ENCODE measurements at regions not wholly inside any gene's neighbourhood (a gene's known extent, or its start where the extent isn't known, plus 50 kb on each side); places are given as distances from the start of the nearest gene placed in this dataset.
A peak's percentile ranks its signal among the peaks of the same experiment; 100 is the strongest.

- TF ChIP-seq, protein P1, sequence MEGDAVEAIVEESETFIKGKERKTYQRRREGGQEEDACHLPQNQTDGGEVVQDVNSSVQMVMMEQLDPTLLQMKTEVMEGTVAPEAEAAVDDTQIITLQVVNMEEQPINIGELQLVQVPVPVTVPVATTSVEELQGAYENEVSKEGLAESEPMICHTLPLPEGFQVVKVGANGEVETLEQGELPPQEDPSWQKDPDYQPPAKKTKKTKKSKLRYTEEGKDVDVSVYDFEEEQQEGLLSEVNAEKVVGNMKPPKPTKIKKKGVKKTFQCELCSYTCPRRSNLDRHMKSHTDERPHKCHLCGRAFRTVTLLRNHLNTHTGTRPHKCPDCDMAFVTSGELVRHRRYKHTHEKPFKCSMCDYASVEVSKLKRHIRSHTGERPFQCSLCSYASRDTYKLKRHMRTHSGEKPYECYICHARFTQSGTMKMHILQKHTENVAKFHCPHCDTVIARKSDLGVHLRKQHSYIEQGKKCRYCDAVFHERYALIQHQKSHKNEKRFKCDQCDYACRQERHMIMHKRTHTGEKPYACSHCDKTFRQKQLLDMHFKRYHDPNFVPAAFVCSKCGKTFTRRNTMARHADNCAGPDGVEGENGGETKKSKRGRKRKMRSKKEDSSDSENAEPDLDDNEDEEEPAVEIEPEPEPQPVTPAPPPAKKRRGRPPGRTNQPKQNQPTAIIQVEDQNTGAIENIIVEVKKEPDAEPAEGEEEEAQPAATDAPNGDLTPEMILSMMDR (IDR thresholded peaks at IDR 0.05 in 2 of 3, conservative IDR thresholded peaks at IDR 0.05 in 1 of 3; ENCODE audit: control insufficient read depth in 2 of 3, extremely low read depth in 1 of 3, insufficient read depth in 1 of 3, low read depth in 3 of 3, low read length in 3 of 3) = peak; percentile 16 to 39 (median 28); a peak in 3 of 6 replicates
These were observed 481.0 kb downstream of the TNS3 start (continued) for GRCh38 chr7:47100817-47101435.

- SMC1A ChIA-PET (ENCODE audit: uncharacterized antibody, unreplicated experiment) = interaction anchor here (1.5 to 1.8 kb wide), 3 partner anchors 15 to 1198 kb away, joined by 3 to 5 read pairs (median 5); no protein-coding TSS in a partner anchor
- in situ Hi-C loops (cut with MboI) = no loop called here
- no peak overlapping the region for H3K4me2 ChIP-seq (ENCODE audit: control insufficient read depth, insufficient read depth)
- TF ChIP-seq EP300 (IDR thresholded peaks at IDR 0.05; ENCODE audit: borderline replicate concordance in 1 of 2, control insufficient read depth in 1 of 2, low read depth in 2 of 2, low read length in 2 of 2) (no peak), ZNF622 (IDR thresholded peaks at IDR 0.05) (no peak), JUNB (IDR thresholded peaks at IDR 0.05) (no peak), HSF1 (IDR thresholded peaks at IDR 0.05; ENCODE audit: low read depth, low read length) (no peak), NFYA (IDR thresholded peaks at IDR 0.05; ENCODE audit: borderline replicate concordance, low read depth, low read length) (no peak), BCL3 (IDR thresholded peaks at IDR 0.05; ENCODE audit: borderline replicate concordance, insufficient read depth, low read depth, low read length, poor library complexity, severe bottlenecking) (no peak), GABPA (IDR thresholded peaks at IDR 0.05; ENCODE audit: low read depth) (no peak), ZNF274 (IDR thresholded peaks at IDR 0.05; ENCODE audit: insufficient read depth, insufficient read length) (no peak), TBL1XR1 (IDR thresholded peaks at IDR 0.05; ENCODE audit: low read depth, low read length) (no peak), ZNF207 (IDR thresholded peaks at IDR 0.05; ENCODE audit: borderline replicate concordance) (no peak)
- TF ChIP-seq, protein P2, sequence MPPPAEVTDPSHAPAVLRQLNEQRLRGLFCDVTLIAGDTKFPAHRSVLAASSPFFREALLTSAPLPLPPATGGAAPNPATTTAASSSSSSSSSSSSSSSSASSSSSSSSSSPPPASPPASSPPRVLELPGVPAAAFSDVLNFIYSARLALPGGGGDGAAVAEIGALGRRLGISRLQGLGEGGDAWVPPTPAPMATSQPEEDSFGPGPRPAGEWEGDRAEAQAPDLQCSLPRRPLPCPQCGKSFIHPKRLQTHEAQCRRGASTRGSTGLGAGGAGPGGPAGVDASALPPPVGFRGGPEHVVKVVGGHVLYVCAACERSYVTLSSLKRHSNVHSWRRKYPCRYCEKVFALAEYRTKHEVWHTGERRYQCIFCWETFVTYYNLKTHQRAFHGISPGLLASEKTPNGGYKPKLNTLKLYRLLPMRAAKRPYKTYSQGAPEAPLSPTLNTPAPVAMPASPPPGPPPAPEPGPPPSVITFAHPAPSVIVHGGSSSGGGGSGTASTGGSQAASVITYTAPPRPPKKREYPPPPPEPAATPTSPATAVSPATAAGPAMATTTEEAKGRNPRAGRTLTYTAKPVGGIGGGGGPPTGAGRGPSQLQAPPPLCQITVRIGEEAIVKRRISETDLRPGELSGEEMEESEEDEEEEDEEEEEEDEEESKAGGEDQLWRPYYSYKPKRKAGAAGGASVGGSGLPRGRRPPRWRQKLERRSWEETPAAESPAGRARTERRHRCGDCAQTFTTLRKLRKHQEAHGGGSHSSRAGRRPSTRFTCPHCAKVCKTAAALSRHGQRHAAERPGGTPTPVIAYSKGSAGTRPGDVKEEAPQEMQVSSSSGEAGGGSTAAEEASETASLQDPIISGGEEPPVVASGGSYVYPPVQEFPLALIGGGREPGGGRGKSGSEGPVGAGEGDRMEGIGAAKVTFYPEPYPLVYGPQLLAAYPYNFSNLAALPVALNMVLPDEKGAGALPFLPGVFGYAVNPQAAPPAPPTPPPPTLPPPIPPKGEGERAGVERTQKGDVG (CRISPR knock-in tag; IDR thresholded peaks at IDR 0.05) = no peak
These were observed 481.6 kb downstream of the TNS3 start for GRCh38 chr7:47100148-47100816.

More at GRCh38 chr7:47100148-47100816, 481.6 kb downstream of the TNS3 start:
- H3K27ac ChIP-seq (ENCODE audit: control insufficient read depth, insufficient read depth) = no peak overlapping the region
- no peak overlapping the region for H2AFZ ChIP-seq (ENCODE audit: control insufficient read depth, low read depth, low read length)
- BruUV-seq (replicated peaks) = no TSS peak
- no peaks in the 10 kb centered on the region for H3K9me3 ChIP-seq (replicated peaks; ENCODE audit: control insufficient read depth, insufficient read depth, low read length)
- no peaks in the 10 kb centered on the region for H3K27me3 ChIP-seq (replicated peaks in 1 of 2; ENCODE audit: control insufficient read depth in 2 of 2, insufficient read depth in 2 of 2, low read length in 1 of 2)
- H3K4me1 ChIP-seq (ENCODE audit: control insufficient read depth, insufficient read depth, low read length) = no peaks in the 10 kb centered on the region
- H3K9ac ChIP-seq (ENCODE audit: control insufficient read depth, insufficient read depth, low read length) = no peak overlapping the region
- ChIA-PET CTCF (interaction anchor here (1.1 to 2.4 kb wide), 6 partner anchors 10 to 1182 kb away, joined by 3 to 13 read pairs (median 4); no protein-coding TSS in a partner anchor), RAD21 (ENCODE audit: unreplicated experiment) (interaction anchor here (1.0 to 1.3 kb wide), 2 partner anchors 12 to 80 kb away, joined by 3 read pairs; no protein-coding TSS in a partner anchor), POLR2A (no interaction called here)
- 21% methylated on average over 5 of the region's 5 CpGs for WGBS (ENCODE audit: insufficient coverage, insufficient replicate concordance, low lambda C conversion rate, missing lambda C conversion rate)
- no peak overlapping the region for H3K4me3 ChIP-seq
- no peak for ATAC-seq
- no peaks in the 10 kb centered on the region for H4K20me1 ChIP-seq (ENCODE audit: control insufficient read depth, insufficient read depth)
- FAIRE-seq = no peak
- intact Hi-C loops (cut with micrococcal nuclease; ENCODE audit: unreplicated experiment) = no loop called here
- DNase-seq (ENCODE audit: low read depth, low spot score) = no peak
- H3K36me3 ChIP-seq (ENCODE audit: control insufficient read depth in 2 of 2, insufficient read depth in 2 of 2, low read length in 1 of 2) = no peaks in the 10 kb centered on the region
- H3K79me2 ChIP-seq (ENCODE audit: control insufficient read depth, insufficient read depth, low read length) = no peaks in the 10 kb centered on the region
